Dendritic cell treated with granulocyte-macrophage colony-stimulating factor and Interleukin-4, amounts not matched to agents 40 ng/mL and 50 ng/mL, for 4 days (primary cell): ENCODE measurements at regions not wholly inside any gene's neighbourhood (a gene's known extent, or its start where the extent isn't known, plus 50 kb on each side); places are given as distances from the start of the nearest gene placed in this dataset.
"Not testable (repeated sequence)": the region's sequence is repeated elsewhere in the genome, so short reads cannot be mapped to it uniquely, and the experiment has no call there.

Experiments
- H3K27ac Mint-ChIP-seq: one replicate; pipeline ENCODE4 v1.8.0; 2022; ENCODE audit warnings: mild to moderate bottlenecking, mixed read lengths
- H3K27me3 Mint-ChIP-seq: one replicate; pipeline ENCODE4 v1.8.0; 2022; ENCODE audit warnings: mild to moderate bottlenecking, mixed read lengths
- H3K36me3 Mint-ChIP-seq: one replicate; pipeline ENCODE4 v1.8.0; 2022; ENCODE audit warnings: low read depth, mixed read lengths
- H3K4me1 Mint-ChIP-seq: one replicate; pipeline ENCODE4 v1.8.0; 2022; ENCODE audit warnings: low read depth, mixed read lengths
- H3K4me3 Mint-ChIP-seq: one replicate; pipeline ENCODE4 v1.8.0; 2022; ENCODE audit warnings: mild to moderate bottlenecking, moderate library complexity, mixed read lengths
- H3K9me3 Mint-ChIP-seq: one replicate; pipeline ENCODE4 v1.8.0; 2022; ENCODE audit warnings: mixed read lengths
- intact Hi-C: fragments of 100-400 bp; cut with micrococcal nuclease; formaldehyde crosslinking; loops from one replicate; pipeline ENCODE4 v1.15.0; 2022

GRCh38 chr4:131427000-131427399 is 1722.1 kb upstream of the PCDH10 start:
- Mint-ChIP-seq H3K4me1 (no peaks in the 10 kb centered on the region), H3K27me3 (no peaks in the 10 kb centered on the region), H3K9me3 (peaks cover 29% of the 10 kb centered on the region), H3K36me3 (no peaks in the 10 kb centered on the region), H3K4me3 (no peak overlapping the region), H3K27ac (no peak overlapping the region)
- intact Hi-C loops: no loop called here

DNA sequence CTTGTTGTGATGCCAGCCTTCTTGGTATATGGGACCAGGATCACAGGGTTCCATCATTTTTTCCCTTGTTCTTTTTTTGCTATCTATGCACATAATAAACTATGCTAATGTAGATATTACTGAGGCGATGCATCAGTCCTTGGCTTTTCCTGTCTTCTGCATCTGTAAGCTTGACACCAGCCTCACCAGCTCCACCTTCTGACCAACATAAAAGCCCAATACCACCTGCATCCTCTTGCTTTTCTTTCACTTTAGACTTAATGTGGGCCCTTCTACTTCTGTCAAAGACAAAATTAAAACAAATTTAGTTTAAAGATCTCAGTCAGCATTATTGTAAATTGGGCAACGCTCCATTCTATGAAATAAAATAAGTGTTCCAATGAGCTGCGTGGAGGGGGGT is 1718.8 kb upstream of the PCDH10 start:
- Mint-ChIP-seq H3K27me3 (no peaks in the 10 kb centered on the region), H3K27ac (no peak overlapping the region), H3K9me3 (peaks cover 35% of the 10 kb centered on the region), H3K36me3 (no peaks in the 10 kb centered on the region), H3K4me3 (no peak overlapping the region), H3K4me1 (no peaks in the 10 kb centered on the region)
- intact Hi-C loops: no loop called here

- no peak overlapping the region for H3K4me3 Mint-ChIP-seq
- H3K4me1 Mint-ChIP-seq: no peaks in the 10 kb centered on the region
- H3K27me3 Mint-ChIP-seq: no peaks in the 10 kb centered on the region
- H3K27ac Mint-ChIP-seq: no peak overlapping the region
- no peaks in the 10 kb centered on the region for H3K36me3 Mint-ChIP-seq
- peaks cover 35% of the 10 kb centered on the region for H3K9me3 Mint-ChIP-seq
- intact Hi-C loops: no loop called here
Observed at GRCh38 chr4:131441004-131441688, 1707.9 kb upstream of the PCDH10 start.

- intact Hi-C loops: no loop called here
- H3K27ac Mint-ChIP-seq: no peak overlapping the region
- H3K36me3 Mint-ChIP-seq: no peaks in the 10 kb centered on the region
- H3K27me3 Mint-ChIP-seq: no peaks in the 10 kb centered on the region
- H3K4me1 Mint-ChIP-seq: no peaks in the 10 kb centered on the region
- no peak overlapping the region for H3K4me3 Mint-ChIP-seq
- no peaks in the 10 kb centered on the region for H3K9me3 Mint-ChIP-seq
Observed at GRCh38 chr4:131447883-131448282, 1701.2 kb upstream of the PCDH10 start.

- Mint-ChIP-seq H3K27me3 (no peaks in the 10 kb centered on the region), H3K27ac (no peak overlapping the region), H3K4me3 (no peak overlapping the region), H3K4me1 (no peaks in the 10 kb centered on the region), H3K36me3 (no peaks in the 10 kb centered on the region), H3K9me3 (no peaks in the 10 kb centered on the region)
- intact Hi-C loops: no loop called here
Observed at GRCh38 chr4:131450572-131451209, 1698.4 kb upstream of the PCDH10 start.

- no peaks in the 10 kb centered on the region for H3K36me3 Mint-ChIP-seq
- no peak overlapping the region for H3K4me3 Mint-ChIP-seq
- H3K9me3 Mint-ChIP-seq: no peaks in the 10 kb centered on the region
- no peaks in the 10 kb centered on the region for H3K27me3 Mint-ChIP-seq
- H3K4me1 Mint-ChIP-seq: no peaks in the 10 kb centered on the region
- intact Hi-C loops: no loop called here
- H3K27ac Mint-ChIP-seq: no peak overlapping the region
Observed at GRCh38 chr4:131459430-131460101, 1689.5 kb upstream of the PCDH10 start.

GRCh38 chr4:131470360-131470759 is 1678.7 kb upstream of the PCDH10 start:
- intact Hi-C loops: no loop called here
- Mint-ChIP-seq H3K4me1 (no peaks in the 10 kb centered on the region), H3K4me3 (no peak overlapping the region), H3K27ac (no peak overlapping the region), H3K9me3 (peaks cover 40% of the 10 kb centered on the region), H3K36me3 (no peaks in the 10 kb centered on the region), H3K27me3 (no peaks in the 10 kb centered on the region)

GRCh38 chr4:131488772-131489171 is 1660.3 kb upstream of the PCDH10 start:
- Mint-ChIP-seq H3K9me3 (no peaks in the 10 kb centered on the region), H3K4me3 (no peak overlapping the region), H3K4me1 (no peaks in the 10 kb centered on the region)

GRCh38 chr4:131496211-131496610 is 1652.9 kb upstream of the PCDH10 start:
- H3K27me3 Mint-ChIP-seq, H3K27ac Mint-ChIP-seq, H3K4me3 Mint-ChIP-seq, intact Hi-C loops, H3K36me3 Mint-ChIP-seq, H3K4me1 Mint-ChIP-seq: not testable (repeated sequence)
- peaks cover 17% of the 10 kb centered on the region for H3K9me3 Mint-ChIP-seq

More at GRCh38 chr4:131488772-131489171, 1660.3 kb upstream of the PCDH10 start:
- Mint-ChIP-seq H3K36me3 (no peaks in the 10 kb centered on the region), H3K27ac (no peak overlapping the region), H3K27me3 (no peaks in the 10 kb centered on the region)
- intact Hi-C loops: no loop called here

GRCh38 chr4:131499141-131499873 is 1649.8 kb upstream of the PCDH10 start:
- Mint-ChIP-seq H3K4me1 (no peaks in the 10 kb centered on the region), H3K27me3 (no peaks in the 10 kb centered on the region), H3K9me3 (peaks cover 17% of the 10 kb centered on the region), H3K36me3 (no peaks in the 10 kb centered on the region), H3K27ac (no peak overlapping the region), H3K4me3 (no peak overlapping the region)
- intact Hi-C loops: no loop called here

GRCh38 chr4:131509521-131509920 is 1639.6 kb upstream of the PCDH10 start:
- intact Hi-C loops: no loop called here
- Mint-ChIP-seq H3K27ac (no peak overlapping the region), H3K4me1 (no peaks in the 10 kb centered on the region), H3K36me3 (no peaks in the 10 kb centered on the region), H3K9me3 (no peaks in the 10 kb centered on the region), H3K27me3 (no peaks in the 10 kb centered on the region), H3K4me3 (no peak overlapping the region)

DNA sequence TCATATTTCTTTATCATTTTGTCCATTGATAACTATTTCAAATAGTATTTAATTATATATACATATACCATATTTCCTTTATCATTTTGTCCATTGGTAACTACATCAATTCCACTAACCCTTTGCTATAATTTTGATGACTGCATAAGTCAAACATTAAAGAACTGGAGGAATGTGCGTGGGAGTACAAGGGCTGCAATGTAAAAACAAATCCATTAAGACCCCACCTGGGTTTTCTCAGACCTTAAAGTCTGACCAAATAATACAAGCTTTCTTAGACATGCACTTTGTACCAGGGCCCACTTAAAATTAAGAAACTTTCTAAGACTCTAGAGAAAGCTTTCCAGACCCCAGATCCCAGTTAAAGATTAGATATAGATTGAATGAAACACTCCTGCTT is 1622.4 kb upstream of the PCDH10 start:
- intact Hi-C loops: no loop called here
- H3K27me3 Mint-ChIP-seq: no peaks in the 10 kb centered on the region
- H3K4me3 Mint-ChIP-seq: no peak overlapping the region
- no peaks in the 10 kb centered on the region for H3K36me3 Mint-ChIP-seq
- H3K27ac Mint-ChIP-seq: no peak overlapping the region
- H3K4me1 Mint-ChIP-seq: no peaks in the 10 kb centered on the region
- no peaks in the 10 kb centered on the region for H3K9me3 Mint-ChIP-seq

- H3K27ac Mint-ChIP-seq: no peak overlapping the region
- H3K27me3 Mint-ChIP-seq: no peaks in the 10 kb centered on the region
- H3K4me3 Mint-ChIP-seq: no peak overlapping the region
- H3K4me1 Mint-ChIP-seq: no peaks in the 10 kb centered on the region
- intact Hi-C loops: no loop called here
- no peaks in the 10 kb centered on the region for H3K36me3 Mint-ChIP-seq
- H3K9me3 Mint-ChIP-seq: no peaks in the 10 kb centered on the region
Observed at GRCh38 chr4:131531087-131531486, 1618.0 kb upstream of the PCDH10 start.
